ENCODE measurements at regions not wholly inside any gene's neighbourhood (a gene's known extent, or its start where the extent isn't known, plus 50 kb on each side); places are given as distances from the start of the nearest gene placed in this dataset.

GRCh38 chr6:157767775-157768156 lies 55.3 kb upstream of the SNX9 start:
- TF ChIP-seq POLR2A (IDR thresholded peaks at IDR 0.05) = no peak
- TF ChIP-seq, protein P1, sequence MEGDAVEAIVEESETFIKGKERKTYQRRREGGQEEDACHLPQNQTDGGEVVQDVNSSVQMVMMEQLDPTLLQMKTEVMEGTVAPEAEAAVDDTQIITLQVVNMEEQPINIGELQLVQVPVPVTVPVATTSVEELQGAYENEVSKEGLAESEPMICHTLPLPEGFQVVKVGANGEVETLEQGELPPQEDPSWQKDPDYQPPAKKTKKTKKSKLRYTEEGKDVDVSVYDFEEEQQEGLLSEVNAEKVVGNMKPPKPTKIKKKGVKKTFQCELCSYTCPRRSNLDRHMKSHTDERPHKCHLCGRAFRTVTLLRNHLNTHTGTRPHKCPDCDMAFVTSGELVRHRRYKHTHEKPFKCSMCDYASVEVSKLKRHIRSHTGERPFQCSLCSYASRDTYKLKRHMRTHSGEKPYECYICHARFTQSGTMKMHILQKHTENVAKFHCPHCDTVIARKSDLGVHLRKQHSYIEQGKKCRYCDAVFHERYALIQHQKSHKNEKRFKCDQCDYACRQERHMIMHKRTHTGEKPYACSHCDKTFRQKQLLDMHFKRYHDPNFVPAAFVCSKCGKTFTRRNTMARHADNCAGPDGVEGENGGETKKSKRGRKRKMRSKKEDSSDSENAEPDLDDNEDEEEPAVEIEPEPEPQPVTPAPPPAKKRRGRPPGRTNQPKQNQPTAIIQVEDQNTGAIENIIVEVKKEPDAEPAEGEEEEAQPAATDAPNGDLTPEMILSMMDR (IDR thresholded peaks at IDR 0.05) = no peak
